ENCODE measurements at regions not wholly inside any gene's neighbourhood (a gene's known extent, or its start where the extent isn't known, plus 50 kb on each side); places are given as distances from the start of the nearest gene placed in this dataset.
"Not testable (repeated sequence)": the region's sequence is repeated elsewhere in the genome, so short reads cannot be mapped to it uniquely, and the experiment has no call there.

DNA sequence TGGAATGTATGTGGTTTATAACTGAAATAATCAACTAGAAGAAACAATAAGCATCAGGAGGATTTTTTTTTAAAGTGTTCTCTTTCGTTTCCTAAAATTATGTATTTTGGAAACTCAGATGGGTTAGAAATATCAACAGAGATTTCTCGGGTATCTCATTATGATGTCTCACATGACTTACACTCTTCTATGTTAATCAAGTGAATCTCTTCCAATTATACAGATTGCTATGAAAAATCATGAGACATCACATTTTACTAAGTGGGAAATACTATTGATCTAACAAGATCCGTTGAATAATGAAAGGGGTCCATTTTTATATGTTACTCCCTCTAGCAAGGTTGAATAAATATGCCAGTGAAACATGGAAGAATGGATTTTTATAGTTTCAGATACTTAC lies 54.7 kb upstream of the NRIP1 start:
- DNase-seq: no peak

DNA sequence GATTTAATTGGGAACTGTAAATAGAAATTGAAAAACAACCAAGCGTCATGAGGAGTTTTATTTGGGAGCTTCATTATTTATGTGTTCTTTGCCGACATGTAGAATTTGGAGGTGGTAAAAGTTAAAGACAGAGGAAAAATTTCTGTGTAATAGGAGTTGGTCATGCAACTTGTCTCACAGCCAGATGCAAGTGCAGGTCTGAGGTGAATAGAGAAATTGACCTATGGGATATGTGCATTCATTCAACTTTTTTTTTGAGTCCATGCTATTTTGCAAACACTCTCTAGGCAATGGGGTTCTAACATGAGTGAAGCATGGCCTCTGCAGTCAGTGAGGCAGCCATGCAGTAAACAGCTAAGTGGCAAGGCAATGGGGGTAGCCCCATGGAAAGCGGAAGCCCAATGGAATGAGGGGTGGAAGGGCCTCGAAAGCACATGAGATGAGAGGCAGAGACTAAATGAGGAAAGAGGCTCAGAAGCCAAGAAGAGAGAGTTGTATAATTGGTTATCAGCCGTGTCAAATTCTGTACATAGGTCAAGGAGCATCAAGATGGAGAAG lies 56.4 kb upstream of the NRIP1 start:
- DNase-seq: no peak

DNA sequence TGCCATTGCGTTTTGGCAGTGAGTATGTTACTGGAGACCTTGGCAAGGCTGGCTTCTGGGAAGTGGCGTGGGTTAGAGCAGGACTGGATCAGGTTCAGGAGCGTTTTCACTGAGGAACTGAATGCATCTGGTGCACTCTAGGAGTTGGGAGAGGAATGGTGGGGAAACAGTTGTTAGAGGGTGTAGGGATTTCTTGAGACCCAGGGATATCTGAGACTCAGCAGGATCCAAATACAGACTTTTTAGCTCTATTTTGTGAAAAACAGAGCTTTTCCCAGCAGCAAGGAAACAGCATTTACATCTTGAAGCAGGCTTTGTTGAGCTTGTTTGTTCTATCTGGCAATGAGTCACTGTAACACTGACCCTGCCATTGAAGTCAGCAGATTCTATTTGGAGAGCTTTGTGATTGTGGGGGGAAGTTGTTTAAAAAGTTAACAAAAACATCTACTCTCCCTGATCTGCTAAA lies 56.9 kb upstream of the NRIP1 start:
- no peak for DNase-seq

GRCh38 chr21:15122241-15122640 lies 57.4 kb upstream of the NRIP1 start:
- DNase-seq: no peak

DNA sequence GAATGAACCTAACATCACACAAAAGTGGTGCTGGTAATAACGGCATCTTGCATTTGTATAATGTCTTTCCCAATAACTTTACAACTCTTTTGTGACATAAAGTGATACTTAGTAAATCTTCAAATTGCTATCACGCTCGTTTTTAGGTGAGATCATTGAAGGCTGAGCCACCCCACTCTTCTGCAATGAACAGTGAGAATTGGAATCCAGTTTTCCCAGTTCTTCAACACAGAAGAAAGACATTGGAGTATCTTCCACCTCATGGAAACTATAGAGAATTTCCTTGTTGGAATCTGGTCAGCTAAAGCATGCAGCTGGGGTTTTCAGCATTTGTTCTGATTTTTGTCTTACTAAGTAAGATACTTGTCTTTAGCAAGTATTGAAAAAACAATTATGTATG lies 59.9 kb upstream of the NRIP1 start:
- DNase-seq: no peak

- DNase-seq: no peak
These were observed 62.1 kb upstream of the NRIP1 start for GRCh38 chr21:15126948-15127347.

- DNase-seq: no peak
These were observed 62.6 kb upstream of the NRIP1 start for GRCh38 chr21:15127437-15127836.

- no peak for DNase-seq
These were observed 63.5 kb upstream of the NRIP1 start for GRCh38 chr21:15128267-15128666.

DNA sequence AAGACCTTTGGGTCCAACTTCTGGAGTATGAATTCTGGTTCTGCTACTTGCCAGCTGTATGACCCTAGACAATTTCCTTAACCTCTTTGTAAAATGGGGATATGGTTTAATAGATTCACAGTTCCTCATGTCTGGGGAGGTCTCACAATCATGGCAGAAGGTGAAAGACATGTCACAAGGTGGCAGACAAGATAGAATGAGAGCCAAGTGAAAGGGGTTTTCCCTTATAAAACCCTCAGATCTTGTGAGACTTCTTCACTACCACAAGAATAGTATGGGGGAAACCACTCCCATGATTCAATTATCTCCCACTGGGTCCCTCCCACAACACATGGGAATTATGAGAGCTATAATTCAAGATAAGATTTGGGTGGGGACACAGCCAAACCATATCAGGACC lies 63.9 kb upstream of the NRIP1 start:
- not testable (repeated sequence) for DNase-seq

- DNase-seq: no peak
These were observed 65.5 kb upstream of the NRIP1 start for GRCh38 chr21:15130326-15130725.

DNA sequence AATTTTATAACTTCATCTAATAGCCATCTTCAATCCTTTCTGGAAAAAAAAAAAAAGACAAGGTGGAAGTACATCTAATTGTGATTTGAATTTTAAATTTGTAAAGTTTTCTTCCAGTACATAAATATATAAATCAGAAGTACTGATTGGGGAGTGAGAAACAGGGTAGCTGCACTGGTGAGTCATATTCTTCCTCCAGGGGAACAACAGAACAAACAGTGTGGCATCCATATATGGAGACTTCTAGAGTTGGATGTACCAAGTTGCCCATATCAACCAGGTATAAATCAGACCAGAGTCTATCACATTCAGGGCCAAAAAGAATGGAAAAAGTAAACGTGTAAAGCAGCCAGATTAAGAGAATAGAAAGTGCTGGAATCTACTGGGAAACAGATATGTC lies 66.0 kb upstream of the NRIP1 start:
- DNase-seq: no peak

DNA sequence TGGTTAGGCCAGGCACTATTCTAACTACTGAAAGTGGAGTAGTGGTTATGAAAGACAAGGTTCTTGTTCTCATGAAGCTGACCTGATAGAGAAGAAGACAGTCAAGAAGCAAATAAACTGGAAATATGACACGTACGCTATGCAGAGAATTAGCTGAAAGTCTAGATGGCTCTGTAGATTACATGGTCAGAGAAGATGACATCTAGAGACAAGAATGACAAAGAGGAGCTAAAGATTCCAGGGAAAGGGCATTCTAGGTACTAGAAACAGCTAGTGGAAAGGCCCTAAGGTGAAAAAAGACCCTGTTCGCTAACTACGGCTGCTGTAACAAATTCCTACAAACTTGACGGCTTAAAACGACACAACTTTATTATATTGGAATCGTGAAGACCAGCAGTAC lies 68.0 kb upstream of the NRIP1 start:
- no peak for DNase-seq

DNA sequence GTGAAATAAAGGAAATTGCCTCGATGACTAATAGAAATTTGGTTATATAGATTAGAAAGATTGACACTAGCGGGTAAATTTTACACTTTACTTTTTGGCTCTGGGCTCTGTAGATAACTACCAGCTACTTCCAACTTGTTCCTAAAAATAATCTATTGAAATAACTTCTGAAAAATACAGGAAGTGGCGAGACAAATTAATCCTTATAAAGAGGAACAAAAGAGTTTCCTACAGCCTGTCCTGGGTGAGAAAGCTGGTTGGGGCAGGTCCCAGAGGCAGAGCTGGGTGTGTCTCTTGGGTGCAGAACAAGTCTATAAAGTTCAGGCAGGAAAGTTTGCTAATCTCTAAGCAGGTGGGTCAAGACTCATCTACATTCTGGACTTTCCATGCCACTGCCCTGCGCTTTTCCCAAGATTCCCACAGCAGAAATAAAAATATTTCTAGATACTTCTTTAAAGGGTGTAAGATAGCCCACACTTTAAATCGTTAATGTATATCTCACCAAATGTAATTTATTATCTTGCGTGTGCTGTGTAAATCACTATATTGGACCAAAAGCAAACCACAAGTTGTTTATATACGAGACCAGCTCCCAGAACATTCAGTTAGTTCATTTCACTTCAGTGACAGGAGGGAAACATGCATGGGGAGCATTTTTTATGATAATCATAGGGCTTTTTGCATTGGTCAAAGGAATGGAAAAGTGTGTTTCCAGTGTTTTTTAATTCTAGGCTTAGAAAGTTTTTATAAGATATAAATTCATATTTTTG lies 70.1 kb upstream of the NRIP1 start:
- no peak for DNase-seq

DNA sequence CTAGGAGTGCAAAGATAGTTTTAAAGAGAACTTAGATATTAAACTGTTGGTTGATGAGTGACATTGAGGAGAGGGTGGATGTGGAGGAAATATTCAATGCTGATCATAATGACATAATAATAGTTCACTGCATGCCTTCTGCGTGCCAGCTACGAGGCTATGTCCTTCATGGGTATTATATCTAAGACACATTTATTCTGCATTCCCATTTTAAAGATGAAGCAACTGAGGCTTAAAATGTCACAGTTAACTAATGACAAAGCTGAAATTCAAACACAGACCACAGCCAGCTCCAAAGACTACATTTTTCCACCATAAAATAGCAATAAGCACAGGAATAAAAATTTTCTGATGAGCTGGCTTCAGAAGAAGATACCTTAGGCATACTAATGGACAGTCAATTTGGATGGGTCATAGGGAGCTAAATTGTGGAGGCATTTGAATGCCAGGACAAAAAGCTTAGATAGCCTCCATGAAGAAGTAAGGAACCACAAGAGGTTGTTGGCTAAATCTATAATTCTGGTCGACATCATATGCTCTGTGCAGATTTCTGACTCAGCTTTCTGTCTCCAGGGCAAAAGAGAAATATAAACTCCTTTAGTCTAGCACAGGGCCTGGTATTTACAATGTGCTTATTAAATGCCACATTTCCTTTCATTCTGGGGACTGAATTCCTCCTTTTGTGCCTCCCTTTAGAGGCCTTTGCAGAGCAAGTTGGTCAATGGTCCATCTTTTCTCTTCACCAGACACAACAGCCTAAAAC lies 71.2 kb upstream of the NRIP1 start:
- no peak for DNase-seq

DNA sequence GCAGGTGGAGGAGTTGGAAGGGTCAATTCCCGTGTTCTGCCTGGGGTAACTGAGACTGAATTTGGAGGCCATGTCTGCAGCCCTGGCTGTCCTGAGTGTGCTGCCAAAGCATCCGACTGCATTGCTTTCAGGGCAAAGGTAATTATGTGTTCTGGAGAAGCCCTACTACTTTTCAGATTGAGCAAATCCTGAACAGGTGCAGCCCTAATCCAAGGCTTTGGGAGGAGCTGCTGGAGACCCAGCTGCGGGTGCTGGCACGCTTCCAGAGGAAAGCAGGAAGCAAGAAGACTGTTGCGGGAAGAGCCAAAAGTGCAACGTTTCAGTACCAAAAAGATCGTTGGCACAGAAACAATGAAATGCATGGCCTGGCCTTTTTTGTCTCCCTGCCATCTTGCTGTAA lies 73.7 kb upstream of the NRIP1 start:
- DNase-seq: no peak

DNA sequence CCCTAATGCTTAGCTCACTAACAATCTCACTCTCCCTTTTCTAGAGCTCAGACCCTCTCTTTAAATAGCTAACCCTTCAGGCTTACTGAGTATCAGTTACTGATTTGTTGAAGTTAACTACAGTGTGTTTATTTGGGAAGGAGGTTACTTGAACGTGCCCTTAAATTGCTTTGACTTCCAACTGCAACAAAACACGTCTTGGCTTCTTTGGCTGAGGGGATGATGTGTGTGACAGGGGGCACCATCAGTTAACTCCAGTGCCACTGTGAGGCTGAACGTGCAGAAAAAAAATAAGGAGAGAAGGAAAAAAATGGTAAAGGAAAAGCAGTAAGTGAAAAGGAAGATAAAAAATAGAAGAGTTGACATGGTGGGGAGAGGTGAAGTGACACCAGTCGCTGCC lies 75.1 kb upstream of the NRIP1 start:
- DNase-seq: no peak

GRCh38 chr21:15140321-15141019 lies 75.7 kb upstream of the NRIP1 start:
- DNase-seq: no peak

DNA sequence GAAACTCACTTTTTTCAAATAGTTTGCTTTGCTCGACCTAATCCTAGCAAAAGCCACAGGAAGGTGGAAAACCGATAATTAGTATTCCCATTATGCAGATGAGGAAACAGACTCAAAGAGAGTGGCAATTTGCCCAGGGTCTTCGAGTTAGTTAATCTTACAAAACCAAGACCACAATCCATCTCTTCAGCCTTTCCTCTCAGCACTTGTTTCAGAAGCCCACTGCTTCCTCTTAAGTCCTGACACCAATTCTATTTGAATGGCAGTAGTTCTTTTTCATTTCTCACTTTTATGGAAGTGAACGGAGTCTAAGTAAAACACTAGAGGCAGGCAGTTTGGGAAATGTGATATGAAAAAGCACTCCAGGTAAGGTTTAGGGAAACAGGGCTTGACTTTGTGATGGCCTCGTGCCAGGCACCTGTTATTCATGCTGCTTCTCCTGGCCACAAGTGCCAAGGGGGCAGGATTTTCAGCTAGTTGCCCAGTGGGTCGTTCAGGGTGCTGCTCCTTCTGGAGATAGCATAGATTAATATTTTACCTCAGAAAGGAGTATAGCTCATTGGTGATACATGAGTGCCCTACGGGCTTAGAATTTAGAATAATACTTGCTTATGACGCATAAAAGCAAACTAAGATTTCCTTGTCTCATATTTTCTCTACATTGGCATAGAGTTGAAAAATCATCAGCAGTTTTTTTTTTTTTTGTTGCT lies 76.6 kb upstream of the NRIP1 start:
- DNase-seq: no peak

DNA sequence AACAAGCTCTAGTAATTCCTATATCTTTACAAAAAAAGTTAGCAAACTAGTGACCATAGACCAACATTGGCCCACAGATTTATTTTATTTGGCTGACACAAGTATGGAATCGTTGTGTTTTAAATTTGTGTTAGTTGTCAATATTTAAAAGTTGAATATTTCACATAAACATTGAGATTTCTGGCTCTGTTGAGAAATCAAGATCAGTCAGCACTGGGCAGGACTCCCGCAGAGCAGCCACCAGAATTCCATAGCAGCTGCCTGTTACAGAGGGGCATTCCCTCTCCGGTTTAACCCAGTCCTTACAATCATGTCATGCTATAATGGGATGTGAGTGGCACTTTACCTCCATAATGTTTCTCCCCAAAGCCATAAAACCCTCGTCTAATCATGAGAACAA lies 79.2 kb upstream of the NRIP1 start:
- DNase-seq: no peak

GRCh38 chr21:15148437-15148836 lies 83.6 kb upstream of the NRIP1 start:
- DNase-seq: no peak

- no peak for DNase-seq
These were observed 84.9 kb upstream of the NRIP1 start for GRCh38 chr21:15149600-15150224.

- no peak for DNase-seq
These were observed 86.7 kb upstream of the NRIP1 start for GRCh38 chr21:15151385-15152103.

Measured in activated naive CD4-positive, alpha-beta T cell (primary cell).